Transverse colon (tissue), 4 donors: ENCODE measurements at regions not wholly inside any gene's neighbourhood (a gene's known extent, or its start where the extent isn't known, plus 50 kb on each side); places are given as distances from the start of the nearest gene placed in this dataset.
"Not testable (repeated sequence)": the region's sequence is repeated elsewhere in the genome, so short reads cannot be mapped to it uniquely, and the experiment has no call there.

ENCODE experiments used
- DNase-seq: peaks from one replicate; pipeline ENCODE4 v3.0.0-alpha.2; 2019
- H3K27ac ChIP-seq, 4 donors: fragments of 200-600 bp; sonication (generic); 2 replicates each; pipeline ENCODE4 v1.5.1; 2016 to 2018; ENCODE audit warnings: inconsistent platforms in 4 of 4
- H3K27me3 ChIP-seq: fragments of 200-600 bp; sonication (generic); 2 replicates; pipeline ENCODE4 v1.5.1; 2017; ENCODE audit warnings: inconsistent platforms
- H3K36me3 ChIP-seq, 4 donors: fragments of 200-600 bp; sonication (generic); 2 replicates each; pipeline ENCODE4 v1.5.1; 2017 to 2019; ENCODE audit warnings: inconsistent platforms in 4 of 4
- H3K4me1 ChIP-seq, 4 donors: fragments of 200-600 bp; sonication (generic); 2 replicates each; pipeline ENCODE4 v1.5.1; 2017 to 2020; ENCODE audit warnings: inconsistent platforms in 4 of 4
- H3K4me3 ChIP-seq, 4 donors: fragments of 200-600 bp; sonication (generic); 1 replicate in 1 of 4; 2 replicates in 3 of 4; pipeline versions ENCODE4 v1.5.1 to v1.6.1; 2017 to 2019; ENCODE audit warnings: inconsistent platforms in 4 of 4
- H3K9me3 ChIP-seq, 2 donors: fragments of 200-600 bp; sonication (generic); 2 replicates each; pipeline ENCODE4 v1.5.1; 2017 to 2019; ENCODE audit warnings: inconsistent platforms in 2 of 2
- EP300 ChIP-seq: sonication (generic); formaldehyde crosslinking; IDR thresholded peaks from one replicate; pipeline ENCODE4 v1.6.1; 2017; ENCODE audit warnings: antibody characterized with exemption, low read depth
- POLR2A ChIP-seq: fragments of 450-650 bp; IDR thresholded peaks from one replicate; pipeline ENCODE4 v1.6.1; 2016; ENCODE audit warnings: antibody characterized with exemption, mild to moderate bottlenecking, moderate library complexity
- POLR2AphosphoS5 ChIP-seq, 3 donors: sonication (generic); formaldehyde crosslinking; IDR thresholded peaks; one replicate each; pipeline ENCODE4 v1.6.1; 2016; ENCODE audit warnings: antibody characterized with exemption in 3 of 3
- WGBS, 2 donors: methylation state at CpG; one replicate each; pipeline ENCODE4 v1.1.5; 2018; ENCODE audit warnings: low coverage in 1 of 2; 5-methylcytosine and 5-hydroxymethylcytosine counted together
- in situ Hi-C, 4 donors: fragments of 200-750 bp; cut with MboI; loops; one replicate each; pipeline versions ENCODE4 v1.15.0 to v1.15.1; 2017; ENCODE audit warnings: low sequenced_read_pairs in 3 of 4, low pct_ligation_motif_present in 1 of 4, low pct_unique_long_range_greater_than_20kb in 1 of 4
- intact Hi-C: fragments of 100-400 bp; cut with DNase I; formaldehyde crosslinking; loops from one replicate; pipeline ENCODE4 v1.15.1; 2023; ENCODE audit warnings: low total_unique reads
- TF ChIP-seq, protein P1 (sequence below), 5 experiments: fragments of 200-600 bp in 3 of 5; fragments of 450-650 bp in 2 of 5; sonication (generic) in 3 of 5; IDR thresholded peaks; 1 replicate in 2 of 5; 2 replicates in 3 of 5; pipeline ENCODE4 v1.5.1; 2016 to 2017; ENCODE audit warnings: antibody characterized with exemption in 5 of 5, inconsistent platforms in 3 of 5, mild to moderate bottlenecking in 2 of 5, moderate library complexity in 1 of 5

DNA sequence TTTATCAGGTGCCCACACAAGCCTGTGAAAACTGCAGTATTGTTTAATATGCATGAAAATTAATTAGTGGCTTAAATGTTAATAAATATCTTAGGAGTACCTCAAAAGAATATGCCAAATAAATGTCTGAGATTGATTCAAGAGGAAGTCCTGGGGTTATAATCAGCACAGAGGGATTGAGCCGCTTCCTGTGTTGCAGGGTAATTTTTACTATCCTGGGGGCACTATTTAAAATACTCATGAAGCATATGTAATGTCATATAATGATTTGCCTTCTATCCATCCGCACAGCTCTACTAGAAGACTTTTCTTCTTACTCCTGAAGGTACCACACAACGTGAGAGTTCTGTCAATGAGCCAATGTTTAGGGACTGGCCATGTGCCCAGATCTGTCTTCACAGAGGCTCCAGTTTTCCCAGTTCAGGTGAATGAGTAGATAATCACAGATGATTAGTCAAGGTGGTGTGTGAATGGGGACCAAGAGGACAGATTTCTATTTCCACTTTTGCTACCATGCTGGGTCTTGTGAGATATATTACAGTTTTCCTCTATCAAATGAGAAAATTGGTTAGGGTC lies 233.3 kb downstream of the USP46 start:
- in situ Hi-C loops = no loop called here
- Histone ChIP-seq H3K4me3 (no peak overlapping the region), H3K9me3 (no peaks in the 10 kb centered on the region), H3K27me3 (no peaks in the 10 kb centered on the region), H3K36me3 (no peaks in the 10 kb centered on the region), H3K4me1 (no peaks in the 10 kb centered on the region), H3K27ac (no peak overlapping the region)
- no peak for DNase-seq
- intact Hi-C loops = no loop called here
- WGBS, 2 donors = 70 to 86% methylated on average over 1 to 3 of the region's 3 CpGs
- TF ChIP-seq EP300 = no peak
- no peak for TF ChIP-seq POLR2AphosphoS5 (IDR thresholded peaks at IDR 0.05)
- TF ChIP-seq, protein P1, sequence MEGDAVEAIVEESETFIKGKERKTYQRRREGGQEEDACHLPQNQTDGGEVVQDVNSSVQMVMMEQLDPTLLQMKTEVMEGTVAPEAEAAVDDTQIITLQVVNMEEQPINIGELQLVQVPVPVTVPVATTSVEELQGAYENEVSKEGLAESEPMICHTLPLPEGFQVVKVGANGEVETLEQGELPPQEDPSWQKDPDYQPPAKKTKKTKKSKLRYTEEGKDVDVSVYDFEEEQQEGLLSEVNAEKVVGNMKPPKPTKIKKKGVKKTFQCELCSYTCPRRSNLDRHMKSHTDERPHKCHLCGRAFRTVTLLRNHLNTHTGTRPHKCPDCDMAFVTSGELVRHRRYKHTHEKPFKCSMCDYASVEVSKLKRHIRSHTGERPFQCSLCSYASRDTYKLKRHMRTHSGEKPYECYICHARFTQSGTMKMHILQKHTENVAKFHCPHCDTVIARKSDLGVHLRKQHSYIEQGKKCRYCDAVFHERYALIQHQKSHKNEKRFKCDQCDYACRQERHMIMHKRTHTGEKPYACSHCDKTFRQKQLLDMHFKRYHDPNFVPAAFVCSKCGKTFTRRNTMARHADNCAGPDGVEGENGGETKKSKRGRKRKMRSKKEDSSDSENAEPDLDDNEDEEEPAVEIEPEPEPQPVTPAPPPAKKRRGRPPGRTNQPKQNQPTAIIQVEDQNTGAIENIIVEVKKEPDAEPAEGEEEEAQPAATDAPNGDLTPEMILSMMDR (IDR thresholded peaks at IDR 0.05) = no peak
- TF ChIP-seq POLR2A = no peak

DNA sequence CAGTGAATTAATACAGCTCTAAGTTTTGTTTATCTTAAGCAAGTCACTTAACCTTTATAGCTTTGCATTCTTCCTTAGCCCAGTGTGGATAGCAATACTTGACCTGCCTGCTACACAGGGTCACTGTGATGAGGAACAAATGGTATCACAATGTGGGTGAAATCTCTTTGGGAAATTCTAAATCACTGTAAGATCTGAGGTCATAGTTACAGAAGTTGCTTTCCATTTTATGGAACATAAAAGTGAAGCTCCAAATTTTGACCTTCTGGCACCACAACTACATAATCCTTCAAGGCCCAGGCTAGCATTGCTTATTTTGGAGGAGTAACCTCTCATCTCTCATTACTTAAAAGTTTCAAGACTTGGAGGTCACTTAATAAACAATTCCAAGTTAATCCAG lies 227.7 kb downstream of the USP46 start:
- intact Hi-C loops = no loop called here
- no peaks in the 10 kb centered on the region for H3K27me3 ChIP-seq
- TF ChIP-seq EP300 (no peak), POLR2A (no peak), POLR2AphosphoS5 (IDR thresholded peaks at IDR 0.05) (no peak)
- TF ChIP-seq, protein P1 (IDR thresholded peaks at IDR 0.05) = no peak
- no peaks in the 10 kb centered on the region for H3K36me3 ChIP-seq
- no peak for DNase-seq
- H3K9me3 ChIP-seq = no peaks in the 10 kb centered on the region
- H3K27ac ChIP-seq = no peak overlapping the region
- no peaks in the 10 kb centered on the region for H3K4me1 ChIP-seq
- no peak overlapping the region for H3K4me3 ChIP-seq
- in situ Hi-C loops = no loop called here

DNA sequence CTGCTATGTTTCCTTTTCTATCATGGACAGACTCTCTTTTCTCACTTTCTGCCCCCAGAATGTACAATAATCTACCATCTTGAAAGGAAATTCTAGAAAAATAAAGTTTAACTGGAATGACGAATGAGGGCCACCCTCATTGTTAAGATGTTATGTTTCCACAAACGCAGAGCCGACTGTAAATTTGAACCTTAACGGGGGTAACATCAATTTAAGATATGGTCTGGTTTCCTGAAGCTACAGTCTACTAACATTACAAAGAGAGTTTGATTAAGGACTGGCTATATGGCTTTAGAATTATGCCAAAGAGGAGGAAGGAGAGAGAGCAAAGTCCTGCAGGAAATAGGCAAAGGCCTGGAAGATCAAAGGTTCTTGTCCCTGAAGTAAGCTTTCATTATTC lies 227.2 kb downstream of the USP46 start:
- DNase-seq = no peak
- H3K27ac ChIP-seq = no peak overlapping the region
- WGBS, 2 donors = 59 to 72% methylated on average over 4 of the region's 4 CpGs
- no peak for TF ChIP-seq EP300
- TF ChIP-seq, protein P1 (IDR thresholded peaks at IDR 0.05) = no peak
- TF ChIP-seq POLR2A = no peak
- no peak overlapping the region for H3K4me3 ChIP-seq
- H3K36me3 ChIP-seq = no peaks in the 10 kb centered on the region
- in situ Hi-C loops (no loop called here), intact Hi-C loops (no loop called here)
- no peaks in the 10 kb centered on the region for H3K9me3 ChIP-seq
- H3K4me1 ChIP-seq = no peaks in the 10 kb centered on the region
- H3K27me3 ChIP-seq = no peaks in the 10 kb centered on the region

DNA sequence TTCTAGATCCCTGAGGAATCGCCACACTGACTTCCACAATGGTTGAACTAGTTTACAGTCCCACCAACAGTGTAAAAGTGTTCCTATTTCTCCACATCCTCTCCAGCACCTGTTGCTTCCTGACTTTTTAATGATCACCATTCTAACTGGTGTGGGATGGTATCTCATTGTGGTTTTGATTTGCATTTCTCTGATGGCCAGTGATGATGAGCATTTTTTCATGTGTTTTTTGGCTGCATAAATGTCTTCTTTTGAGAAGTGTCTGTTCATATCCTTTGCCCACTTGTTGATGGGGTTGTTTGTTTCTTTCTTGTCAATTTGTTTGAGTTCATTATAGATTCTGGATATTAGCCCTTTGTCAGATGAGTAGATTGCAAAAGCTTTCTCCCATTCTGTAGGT lies 216.6 kb downstream of the USP46 start:
- H3K9me3 ChIP-seq, in situ Hi-C loops, intact Hi-C loops, H3K4me1 ChIP-seq, H3K27me3 ChIP-seq, H3K4me3 ChIP-seq, H3K36me3 ChIP-seq, H3K27ac ChIP-seq, DNase-seq: not testable (repeated sequence)
- WGBS, 2 donors = no CpG with 5 or more reads among the region's 1 CpG

DNA sequence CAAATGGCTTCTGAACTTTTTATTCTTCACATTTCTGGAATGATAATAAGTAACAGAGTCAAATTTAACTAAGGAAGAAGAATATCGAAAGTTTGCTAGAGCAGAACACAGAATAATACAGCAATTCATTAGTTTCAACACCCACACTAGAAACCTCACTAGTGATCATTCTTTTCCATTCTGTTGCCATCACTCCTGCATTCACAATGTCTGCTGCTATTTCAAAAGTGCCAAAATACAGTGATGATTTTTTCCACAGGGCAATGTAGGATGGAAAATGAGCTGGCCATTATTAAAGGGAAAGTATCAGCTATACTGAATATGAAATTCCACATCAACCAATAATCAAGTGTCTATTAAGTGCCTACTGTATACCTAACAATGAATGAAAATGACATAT lies 186.7 kb downstream of the USP46 start:
- intact Hi-C loops = no loop called here
- no peak for DNase-seq
- H3K36me3 ChIP-seq = no peaks in the 10 kb centered on the region
- H3K27ac ChIP-seq = no peak overlapping the region
- TF ChIP-seq POLR2AphosphoS5 (IDR thresholded peaks at IDR 0.05) (no peak), POLR2A (no peak), EP300 (no peak)
- TF ChIP-seq, protein P1 (IDR thresholded peaks at IDR 0.05) = no peak
- no peaks in the 10 kb centered on the region for H3K9me3 ChIP-seq
- H3K4me1 ChIP-seq = no peaks in the 10 kb centered on the region
- H3K27me3 ChIP-seq = no peaks in the 10 kb centered on the region
- in situ Hi-C loops = no loop called here
- no peak overlapping the region for H3K4me3 ChIP-seq
- WGBS, 2 donors = 77 to 80% methylated on average over 1 of the region's 1 CpG
